Hepatocyte (in vitro differentiated cells): ENCODE measurements at regions not wholly inside any gene's neighbourhood (a gene's known extent, or its start where the extent isn't known, plus 50 kb on each side); places are given as distances from the start of the nearest gene placed in this dataset.

Source experiments
- DNase-seq: peaks from one replicate; pipeline ENCODE4 v3.0.0-alpha.2; 2016; ENCODE audit warnings: low spot score
- H2AFZ ChIP-seq: fragments of 200-600 bp; sonication (generic); 2 replicates; pipeline ENCODE4 v1.6.0; 2016; ENCODE audit warnings: antibody characterized with exemption, mild to moderate bottlenecking
- H3K27ac ChIP-seq: fragments of 200-600 bp; sonication (generic); 2 replicates; pipeline ENCODE4 v1.5.1; 2016; ENCODE audit warnings: mild to moderate bottlenecking
- H3K27me3 ChIP-seq: fragments of 200-600 bp; sonication (generic); 2 replicates; pipeline ENCODE4 v1.6.1; 2016
- H3K36me3 ChIP-seq: fragments of 200-600 bp; sonication (generic); replicated peaks from 2 replicates; pipeline ENCODE4 v1.5.1; 2016; ENCODE audit warnings: low read depth; ENCODE audit not compliant: insufficient read depth
- H3K4me1 ChIP-seq: fragments of 200-600 bp; sonication (generic); 2 replicates; pipeline ENCODE4 v1.5.1; 2016; ENCODE audit warnings: mild to moderate bottlenecking, moderate library complexity; ENCODE audit not compliant: insufficient read depth
- H3K4me2 ChIP-seq: fragments of 200-600 bp; sonication (generic); 2 replicates; pipeline ENCODE4 v1.6.0; 2016
- H3K4me3 ChIP-seq: fragments of 200-600 bp; sonication (generic); 2 replicates; pipeline ENCODE4 v1.5.1; 2016; ENCODE audit warnings: mild to moderate bottlenecking
- H3K79me2 ChIP-seq: fragments of 200-600 bp; sonication (generic); 2 replicates; pipeline ENCODE4 v1.6.0; 2017; ENCODE audit warnings: mild to moderate bottlenecking
- H3K9me2 ChIP-seq: fragments of 200-600 bp; sonication (generic); replicated peaks from 2 replicates; pipeline ENCODE4 v1.6.0; 2017; ENCODE audit warnings: mild to moderate bottlenecking; ENCODE audit not compliant: insufficient read depth
- H3K9me3 ChIP-seq: fragments of 200-600 bp; sonication (generic); 2 replicates; pipeline ENCODE4 v1.5.1; 2016; ENCODE audit warnings: low read depth, mild to moderate bottlenecking
- H4K20me1 ChIP-seq: fragments of 200-600 bp; sonication (generic); 2 replicates; pipeline ENCODE4 v1.6.0; 2016; ENCODE audit warnings: mild to moderate bottlenecking; ENCODE audit not compliant: insufficient read depth, poor library complexity, severe bottlenecking
- EZH2 ChIP-seq: fragments of 200-600 bp; sonication (generic); IDR thresholded peaks from 2 replicates; pipeline ENCODE4 v1.6.1; 2016; ENCODE audit warnings: antibody characterized with exemption, mild to moderate bottlenecking, borderline replicate concordance
- EZH2phosphoT487 ChIP-seq: fragments of 200-600 bp; sonication (generic); IDR thresholded peaks from one replicate; pipeline ENCODE4 v1.6.1; 2018; ENCODE audit warnings: antibody characterized with exemption, mild to moderate bottlenecking, low read depth, moderate library complexity; ENCODE audit not compliant: unreplicated experiment, severe bottlenecking
- WGBS: methylation state at CpG from one replicate; pipeline ENCODE4 v1.1.6; 2016; ENCODE audit warnings: low lambda C conversion rate; ENCODE audit errors: missing lambda C conversion rate; 5-methylcytosine and 5-hydroxymethylcytosine counted together
- TF ChIP-seq, protein P1 (sequence below): fragments of 200-600 bp; sonication (generic); IDR thresholded peaks from 2 replicates; pipeline ENCODE4 v1.5.1; 2016; ENCODE audit warnings: antibody characterized with exemption, mild to moderate bottlenecking; ENCODE audit not compliant: poor library complexity

DNA sequence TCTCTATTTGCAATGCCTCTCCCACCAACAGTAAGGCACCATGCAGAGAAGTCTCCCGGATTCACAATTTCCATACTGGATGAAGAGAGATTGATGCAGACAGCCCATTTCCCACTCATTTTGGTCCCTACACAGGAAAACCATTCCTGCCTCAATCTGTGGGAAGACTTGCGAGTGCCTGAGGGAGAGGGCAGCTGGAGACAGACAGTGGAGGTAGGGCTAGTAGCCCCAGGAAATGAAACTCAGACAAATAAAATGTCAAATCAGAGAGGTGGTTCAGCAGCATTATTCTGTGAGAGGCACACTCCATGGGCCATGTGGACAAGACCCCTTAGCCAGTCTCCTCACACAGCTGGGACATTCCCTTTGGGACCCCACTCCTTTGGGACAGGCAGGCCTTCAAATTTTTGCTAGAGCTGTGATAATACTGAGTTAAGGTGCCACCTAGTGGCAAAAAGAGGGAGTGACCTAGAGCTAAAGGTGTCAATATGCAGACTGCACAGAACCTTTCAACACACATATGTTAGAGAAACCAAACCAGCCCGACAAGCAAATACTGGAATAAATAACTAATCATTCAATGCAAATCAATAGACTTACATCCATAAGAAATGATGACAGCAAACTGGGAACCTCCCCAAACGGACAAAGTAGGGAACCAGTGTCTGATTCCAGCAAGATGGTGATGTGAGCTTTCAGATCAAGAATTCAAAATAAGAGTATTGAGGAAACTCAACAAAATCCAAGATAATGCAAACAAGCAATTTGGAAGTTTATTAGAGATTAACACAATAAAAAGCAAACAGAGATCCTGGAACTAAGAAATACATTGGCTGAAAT is 1865.3 kb upstream of the AGA start:
- no peaks in the 10 kb centered on the region for H3K9me2 ChIP-seq
- H3K27me3 ChIP-seq: no peaks in the 10 kb centered on the region
- TF ChIP-seq, protein P1, sequence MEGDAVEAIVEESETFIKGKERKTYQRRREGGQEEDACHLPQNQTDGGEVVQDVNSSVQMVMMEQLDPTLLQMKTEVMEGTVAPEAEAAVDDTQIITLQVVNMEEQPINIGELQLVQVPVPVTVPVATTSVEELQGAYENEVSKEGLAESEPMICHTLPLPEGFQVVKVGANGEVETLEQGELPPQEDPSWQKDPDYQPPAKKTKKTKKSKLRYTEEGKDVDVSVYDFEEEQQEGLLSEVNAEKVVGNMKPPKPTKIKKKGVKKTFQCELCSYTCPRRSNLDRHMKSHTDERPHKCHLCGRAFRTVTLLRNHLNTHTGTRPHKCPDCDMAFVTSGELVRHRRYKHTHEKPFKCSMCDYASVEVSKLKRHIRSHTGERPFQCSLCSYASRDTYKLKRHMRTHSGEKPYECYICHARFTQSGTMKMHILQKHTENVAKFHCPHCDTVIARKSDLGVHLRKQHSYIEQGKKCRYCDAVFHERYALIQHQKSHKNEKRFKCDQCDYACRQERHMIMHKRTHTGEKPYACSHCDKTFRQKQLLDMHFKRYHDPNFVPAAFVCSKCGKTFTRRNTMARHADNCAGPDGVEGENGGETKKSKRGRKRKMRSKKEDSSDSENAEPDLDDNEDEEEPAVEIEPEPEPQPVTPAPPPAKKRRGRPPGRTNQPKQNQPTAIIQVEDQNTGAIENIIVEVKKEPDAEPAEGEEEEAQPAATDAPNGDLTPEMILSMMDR: peak; percentile 66
- TF ChIP-seq EZH2phosphoT487: no peak
- no peak for TF ChIP-seq EZH2
- no peak overlapping the region for H3K4me2 ChIP-seq
- H3K9me3 ChIP-seq: no peaks in the 10 kb centered on the region
- 71% methylated on average over 4 of the region's 4 CpGs for WGBS
- H4K20me1 ChIP-seq: no peaks in the 10 kb centered on the region
- no peaks in the 10 kb centered on the region for H3K4me1 ChIP-seq
- no peak overlapping the region for H3K27ac ChIP-seq
- no peaks in the 10 kb centered on the region for H3K79me2 ChIP-seq
- no peak overlapping the region for H2AFZ ChIP-seq
- no peak overlapping the region for H3K4me3 ChIP-seq
- DNase-seq: peak; percentile 63
- no peaks in the 10 kb centered on the region for H3K36me3 ChIP-seq

DNA sequence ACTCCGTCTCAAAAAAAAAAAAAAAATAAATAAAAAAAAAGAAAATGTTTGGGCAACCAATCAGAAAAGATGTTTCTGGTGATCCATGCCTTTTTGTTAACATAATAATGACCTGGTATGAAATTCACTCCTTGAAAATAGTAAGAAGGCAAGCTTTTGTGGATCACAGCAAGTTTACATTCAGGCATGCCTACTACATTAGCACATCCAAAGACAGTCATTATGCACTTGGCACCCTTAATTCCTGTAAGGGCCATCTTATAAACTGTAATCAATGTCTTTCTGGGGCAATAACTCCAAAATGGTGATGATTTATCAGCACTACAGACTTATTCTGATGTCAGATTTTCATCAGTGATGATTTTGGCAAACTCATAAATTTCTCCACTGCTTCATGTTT is 1871.6 kb upstream of the AGA start:
- no peaks in the 10 kb centered on the region for H3K9me3 ChIP-seq
- no peaks in the 10 kb centered on the region for H3K79me2 ChIP-seq
- H3K4me3 ChIP-seq: no peak overlapping the region
- H4K20me1 ChIP-seq: no peaks in the 10 kb centered on the region
- DNase-seq: no peak
- H3K27me3 ChIP-seq: no peaks in the 10 kb centered on the region
- no peaks in the 10 kb centered on the region for H3K36me3 ChIP-seq
- no peaks in the 10 kb centered on the region for H3K4me1 ChIP-seq
- no CpG with 5 or more reads among the region's 1 CpG for WGBS
- TF ChIP-seq EZH2 (no peak), EZH2phosphoT487 (no peak)
- TF ChIP-seq, protein P1: no peak
- no peak overlapping the region for H2AFZ ChIP-seq
- H3K27ac ChIP-seq: no peak overlapping the region
- H3K4me2 ChIP-seq: no peak overlapping the region
- H3K9me2 ChIP-seq: no peaks in the 10 kb centered on the region

- no peaks in the 10 kb centered on the region for H3K4me1 ChIP-seq
- no peak overlapping the region for H2AFZ ChIP-seq
- no peak overlapping the region for H3K27ac ChIP-seq
- H3K79me2 ChIP-seq: no peaks in the 10 kb centered on the region
- no peaks in the 10 kb centered on the region for H3K27me3 ChIP-seq
- TF ChIP-seq EZH2phosphoT487 (no peak), EZH2 (no peak)
- TF ChIP-seq, protein P1: no peak
- no peak overlapping the region for H3K4me2 ChIP-seq
- 95% methylated on average over 2 of the region's 2 CpGs for WGBS
- no peak for DNase-seq
- H3K36me3 ChIP-seq: no peaks in the 10 kb centered on the region
- no peak overlapping the region for H3K4me3 ChIP-seq
- H3K9me3 ChIP-seq: no peaks in the 10 kb centered on the region
- H4K20me1 ChIP-seq: no peaks in the 10 kb centered on the region
- no peaks in the 10 kb centered on the region for H3K9me2 ChIP-seq
Measured at GRCh38 chr4:179325181-179325580, 1882.9 kb upstream of the AGA start.
